Prostate gland (tissue), 2 donors: ENCODE measurements at regions not wholly inside any gene's neighbourhood (a gene's known extent, or its start where the extent isn't known, plus 50 kb on each side); places are given as distances from the start of the nearest gene placed in this dataset.
"Not testable (repeated sequence)": the region's sequence is repeated elsewhere in the genome, so short reads cannot be mapped to it uniquely, and the experiment has no call there.

Experiments used
- DNase-seq: peaks from one replicate; pipeline ENCODE4 v3.0.0-alpha.2; 2019; ENCODE audit warnings: low spot score
- H3K27ac ChIP-seq, 2 donors: fragments of 200-600 bp; sonication (generic); 2 replicates each; pipeline ENCODE4 v1.5.1; 2017 to 2019
- H3K27me3 ChIP-seq: fragments of 200-600 bp; sonication (generic); replicated peaks from 2 replicates; pipeline ENCODE4 v1.5.1; 2019; ENCODE audit not compliant: insufficient read depth
- H3K36me3 ChIP-seq, 2 donors: fragments of 200-600 bp; sonication (generic); 1 replicate in 1 of 2; 2 replicates in 1 of 2; pipeline versions ENCODE4 v1.5.1 to v1.8.1; 2017 to 2019
- H3K4me1 ChIP-seq: fragments of 200-600 bp; sonication (generic); replicated peaks from 2 replicates; pipeline ENCODE4 v1.5.1; 2019
- H3K4me3 ChIP-seq, 2 donors: fragments of 200-600 bp; sonication (generic); 2 replicates each; pipeline ENCODE4 v1.5.1; 2017 to 2019
- H3K9me3 ChIP-seq: fragments of 200-600 bp; sonication (generic); 2 replicates; pipeline ENCODE4 v1.5.1; 2017
- POLR2A ChIP-seq: fragments of 450-650 bp; IDR thresholded peaks from one replicate; pipeline ENCODE4 v1.6.1; 2016; ENCODE audit warnings: antibody characterized with exemption, mild to moderate bottlenecking
- POLR2AphosphoS5 ChIP-seq: sonication (generic); formaldehyde crosslinking; IDR thresholded peaks from one replicate; pipeline ENCODE4 v1.6.1; 2017; ENCODE audit warnings: antibody characterized with exemption
- WGBS: methylation state at CpG from one replicate; pipeline ENCODE4 v1.1.5; 2018; 5-methylcytosine and 5-hydroxymethylcytosine counted together
- intact Hi-C: fragments of 100-400 bp; cut with DNase I; formaldehyde crosslinking; loops from one replicate; pipeline ENCODE4 v1.14.2; 2022
- TF ChIP-seq, protein P1 (sequence below), 4 experiments: fragments of 200-600 bp in 2 of 4; fragments of 450-650 bp in 2 of 4; sonication (generic) in 2 of 4; IDR thresholded peaks; 1 replicate in 3 of 4; 2 replicates in 1 of 4; pipeline ENCODE4 v1.5.1; 2016 to 2019; ENCODE audit warnings: antibody characterized with exemption in 4 of 4, mild to moderate bottlenecking in 2 of 4, moderate library complexity in 2 of 4

DNA sequence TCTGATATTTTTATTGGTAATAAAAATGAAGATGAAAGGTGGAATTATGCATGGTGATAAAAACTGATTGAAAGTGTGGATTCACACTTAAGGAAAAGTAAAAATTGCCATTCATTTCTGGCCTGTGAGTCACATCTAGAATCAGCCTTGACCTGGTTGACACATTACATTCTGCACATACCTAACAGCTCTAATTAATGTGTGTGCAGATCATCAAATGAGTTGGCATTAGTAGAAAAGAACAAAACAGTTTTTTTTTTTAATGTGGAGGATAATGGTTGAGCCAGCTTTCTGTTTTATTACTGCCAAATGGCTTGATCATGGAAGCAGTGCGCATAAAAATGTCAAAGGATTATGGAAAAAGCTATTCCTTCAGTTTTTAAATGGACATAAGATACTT lies 142.6 kb upstream of the TMEM196 start:
- Histone ChIP-seq H3K9me3 (no peaks in the 10 kb centered on the region), H3K4me3 (no peak overlapping the region), H3K27ac (no peak overlapping the region), H3K27me3 (no peaks in the 10 kb centered on the region), H3K4me1 (no peaks in the 10 kb centered on the region), H3K36me3 (no peaks in the 10 kb centered on the region)
- intact Hi-C loops: no loop called here
- TF ChIP-seq POLR2A (no peak), POLR2AphosphoS5 (no peak)
- TF ChIP-seq, protein P1, sequence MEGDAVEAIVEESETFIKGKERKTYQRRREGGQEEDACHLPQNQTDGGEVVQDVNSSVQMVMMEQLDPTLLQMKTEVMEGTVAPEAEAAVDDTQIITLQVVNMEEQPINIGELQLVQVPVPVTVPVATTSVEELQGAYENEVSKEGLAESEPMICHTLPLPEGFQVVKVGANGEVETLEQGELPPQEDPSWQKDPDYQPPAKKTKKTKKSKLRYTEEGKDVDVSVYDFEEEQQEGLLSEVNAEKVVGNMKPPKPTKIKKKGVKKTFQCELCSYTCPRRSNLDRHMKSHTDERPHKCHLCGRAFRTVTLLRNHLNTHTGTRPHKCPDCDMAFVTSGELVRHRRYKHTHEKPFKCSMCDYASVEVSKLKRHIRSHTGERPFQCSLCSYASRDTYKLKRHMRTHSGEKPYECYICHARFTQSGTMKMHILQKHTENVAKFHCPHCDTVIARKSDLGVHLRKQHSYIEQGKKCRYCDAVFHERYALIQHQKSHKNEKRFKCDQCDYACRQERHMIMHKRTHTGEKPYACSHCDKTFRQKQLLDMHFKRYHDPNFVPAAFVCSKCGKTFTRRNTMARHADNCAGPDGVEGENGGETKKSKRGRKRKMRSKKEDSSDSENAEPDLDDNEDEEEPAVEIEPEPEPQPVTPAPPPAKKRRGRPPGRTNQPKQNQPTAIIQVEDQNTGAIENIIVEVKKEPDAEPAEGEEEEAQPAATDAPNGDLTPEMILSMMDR (IDR thresholded peaks at IDR 0.05): no peak
- DNase-seq: no peak
- WGBS: 53% methylated on average over 1 of the region's 1 CpG

DNA sequence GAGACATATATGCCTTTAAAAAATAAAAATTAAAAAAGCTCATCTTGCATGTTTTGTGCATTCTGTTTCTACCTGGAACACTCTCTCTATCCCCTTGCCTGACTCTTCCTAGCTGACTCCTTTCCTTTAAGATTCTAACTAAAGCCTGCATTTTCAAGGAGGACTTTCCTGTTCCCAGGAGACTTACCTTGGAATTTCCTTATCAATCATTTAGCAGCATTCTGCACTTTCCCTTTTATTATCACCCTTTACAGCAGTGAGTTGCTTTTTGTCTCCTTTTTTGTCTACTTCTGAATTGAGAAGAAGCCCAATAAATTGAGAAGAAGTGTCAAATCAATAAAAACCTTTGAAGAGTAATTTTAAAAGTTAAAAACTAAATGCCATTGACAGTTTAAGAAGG lies 142.2 kb upstream of the TMEM196 start:
- Histone ChIP-seq H3K9me3 (no peaks in the 10 kb centered on the region), H3K27ac (no peak overlapping the region), H3K36me3 (no peaks in the 10 kb centered on the region), H3K4me1 (no peaks in the 10 kb centered on the region), H3K4me3 (no peak overlapping the region), H3K27me3 (no peaks in the 10 kb centered on the region)
- no peak for DNase-seq
- intact Hi-C loops: no loop called here
- no peak for TF ChIP-seq POLR2AphosphoS5
- TF ChIP-seq, protein P1 (IDR thresholded peaks at IDR 0.05): no peak
- TF ChIP-seq POLR2A: no peak

DNA sequence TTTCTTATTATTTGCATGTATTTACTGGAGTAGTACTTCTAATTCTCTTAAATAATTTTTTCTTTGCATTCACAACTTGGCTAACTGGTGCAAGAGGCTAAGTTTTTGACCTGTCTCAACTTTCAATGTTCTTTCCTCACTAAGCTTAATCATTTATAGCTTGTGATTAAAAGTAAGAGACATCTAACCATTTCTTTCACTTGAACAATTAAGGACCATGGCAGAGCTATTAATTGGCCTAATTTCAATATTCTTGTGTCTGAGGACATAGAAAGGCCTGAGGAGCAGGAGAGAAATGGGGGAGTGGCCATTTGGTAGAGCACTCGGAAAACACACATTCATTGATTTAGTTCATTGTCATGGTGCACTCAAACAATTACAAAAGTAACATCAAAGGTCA lies 141.4 kb upstream of the TMEM196 start:
- intact Hi-C loops: no loop called here
- H3K36me3 ChIP-seq: no peaks in the 10 kb centered on the region
- no peaks in the 10 kb centered on the region for H3K4me1 ChIP-seq
- no peaks in the 10 kb centered on the region for H3K9me3 ChIP-seq
- TF ChIP-seq POLR2AphosphoS5 (no peak), POLR2A (no peak)
- TF ChIP-seq, protein P1 (IDR thresholded peaks at IDR 0.05): no peak
- DNase-seq: no peak
- no peak overlapping the region for H3K27ac ChIP-seq
- no peak overlapping the region for H3K4me3 ChIP-seq
- H3K27me3 ChIP-seq: no peaks in the 10 kb centered on the region
- WGBS: 91% methylated on average over 1 of the region's 1 CpG

DNA sequence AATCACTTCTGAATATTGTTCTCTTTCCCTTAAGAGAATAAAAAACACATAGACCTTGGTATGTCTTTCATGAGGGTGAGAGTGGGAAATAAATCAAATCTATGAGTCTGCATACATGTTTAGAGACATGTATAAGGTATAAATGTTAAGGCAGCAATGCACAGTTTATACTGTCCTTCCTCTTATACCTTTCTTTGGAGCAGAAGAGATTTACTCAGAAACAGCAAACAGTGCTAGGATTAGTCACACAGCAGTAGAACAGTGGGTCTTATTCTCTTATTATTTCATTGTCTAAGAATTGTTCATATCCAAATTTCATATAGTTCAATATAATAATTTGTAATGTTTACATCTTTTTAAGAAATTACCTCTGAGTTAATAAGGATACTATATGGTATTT lies 126.7 kb upstream of the TMEM196 start:
- Histone ChIP-seq H3K27me3 (no peaks in the 10 kb centered on the region), H3K36me3 (no peaks in the 10 kb centered on the region), H3K4me3 (no peak overlapping the region), H3K4me1 (no peaks in the 10 kb centered on the region), H3K9me3 (no peaks in the 10 kb centered on the region), H3K27ac (no peak overlapping the region)
- intact Hi-C loops: no loop called here
- DNase-seq: no peak
- TF ChIP-seq POLR2AphosphoS5 (no peak), POLR2A (no peak)
- TF ChIP-seq, protein P1 (IDR thresholded peaks at IDR 0.05): no peak

DNA sequence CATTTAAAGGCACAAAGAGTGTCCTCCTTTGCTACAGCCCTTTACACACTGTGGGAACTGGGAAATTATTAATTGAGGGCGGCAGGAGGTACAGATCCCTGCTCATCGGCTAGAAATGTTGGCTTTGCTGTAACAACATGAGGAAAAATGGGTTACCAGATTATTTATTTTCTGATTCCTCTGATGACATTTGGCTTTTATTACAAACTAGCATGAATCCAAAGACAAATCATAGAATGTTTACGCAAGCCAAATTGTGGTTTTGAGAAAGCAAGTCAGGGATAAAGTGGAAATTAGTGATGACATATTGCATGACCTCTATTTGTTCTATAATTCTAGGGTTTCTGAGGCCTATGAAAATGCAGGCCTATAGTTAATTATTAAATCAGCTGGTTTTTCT lies 126.1 kb upstream of the TMEM196 start:
- no peak for DNase-seq
- no peak overlapping the region for H3K27ac ChIP-seq
- no peak for TF ChIP-seq POLR2AphosphoS5
- TF ChIP-seq, protein P1 (IDR thresholded peaks at IDR 0.05): no peak
- no peak for TF ChIP-seq POLR2A
- intact Hi-C loops: no loop called here
- no peaks in the 10 kb centered on the region for H3K36me3 ChIP-seq
- no peaks in the 10 kb centered on the region for H3K4me1 ChIP-seq
- 49% methylated on average over 3 of the region's 3 CpGs for WGBS
- no peaks in the 10 kb centered on the region for H3K9me3 ChIP-seq
- no peaks in the 10 kb centered on the region for H3K27me3 ChIP-seq
- no peak overlapping the region for H3K4me3 ChIP-seq

DNA sequence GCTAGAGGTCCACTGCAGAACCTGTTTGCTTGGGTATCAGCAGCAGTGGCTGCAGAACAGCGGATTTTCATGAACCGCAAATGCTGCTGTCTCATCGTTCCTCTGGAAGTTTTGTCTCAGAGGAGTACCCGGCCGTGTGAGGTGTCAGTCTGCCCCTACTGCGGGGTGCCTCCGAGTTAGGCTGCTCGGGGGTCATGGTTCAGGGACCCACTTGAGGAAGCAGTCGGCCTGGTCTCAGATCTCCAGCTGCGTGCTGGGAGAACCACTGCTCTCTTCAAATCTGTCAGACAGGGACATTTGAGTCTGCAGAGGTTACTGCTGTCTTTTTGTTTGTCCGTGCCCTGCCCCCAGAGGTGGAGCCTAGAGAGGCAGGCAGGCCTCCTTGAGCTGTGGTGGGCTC lies 109.5 kb upstream of the TMEM196 start:
- H3K27ac ChIP-seq, H3K27me3 ChIP-seq, H3K4me3 ChIP-seq, H3K9me3 ChIP-seq, DNase-seq, H3K36me3 ChIP-seq, intact Hi-C loops, H3K4me1 ChIP-seq: not testable (repeated sequence)
- 95% methylated on average over 11 of the region's 11 CpGs for WGBS
